Type B pancreatic cell (in vitro differentiated cells): ENCODE measurements at regions not wholly inside any gene's neighbourhood (a gene's known extent, or its start where the extent isn't known, plus 50 kb on each side); places are given as distances from the start of the nearest gene placed in this dataset.

Experiments used
- DNase-seq: peaks from one replicate; pipeline ENCODE4 v3.0.0; 2021; ENCODE audit warnings: mixed read lengths; ENCODE audit not compliant: unreplicated experiment; ENCODE audit errors: extremely low spot score
- H3K27ac Mint-ChIP-seq: 2 replicates; pipeline ENCODE4 v1.8.0; 2021; ENCODE audit warnings: mild to moderate bottlenecking, mixed read lengths
- H3K27me3 Mint-ChIP-seq: 2 replicates; pipeline ENCODE4 v1.8.0; 2021; ENCODE audit warnings: mixed read lengths
- H3K36me3 Mint-ChIP-seq: 2 replicates; pipeline ENCODE4 v1.8.0; 2021; ENCODE audit warnings: mixed read lengths
- H3K4me1 Mint-ChIP-seq: one replicate; pipeline ENCODE4 v1.8.0; 2021; ENCODE audit warnings: mixed read lengths; ENCODE audit not compliant: unreplicated experiment
- H3K4me3 Mint-ChIP-seq: 2 replicates; pipeline ENCODE4 v1.8.0; 2021; ENCODE audit warnings: mild to moderate bottlenecking, mixed read lengths
- H3K9me3 Mint-ChIP-seq: 2 replicates; pipeline ENCODE4 v1.8.0; 2021; ENCODE audit warnings: mixed read lengths
- TF ChIP-seq, protein P1 (sequence below): fragments of 200-600 bp; sonication (generic); conservative IDR thresholded peaks from 2 replicates; pipeline ENCODE4 v1.5.0; 2021; ENCODE audit warnings: antibody characterized with exemption, mild to moderate bottlenecking

- Mint-ChIP-seq H3K4me3 (no peak overlapping the region), H3K27me3 (peaks cover 5% of the 10 kb centered on the region), H3K9me3 (no peaks in the 10 kb centered on the region), H3K36me3 (no peaks in the 10 kb centered on the region), H3K4me1 (no peaks in the 10 kb centered on the region), H3K27ac (no peak overlapping the region)
- DNase-seq: no peak
- TF ChIP-seq, protein P1, sequence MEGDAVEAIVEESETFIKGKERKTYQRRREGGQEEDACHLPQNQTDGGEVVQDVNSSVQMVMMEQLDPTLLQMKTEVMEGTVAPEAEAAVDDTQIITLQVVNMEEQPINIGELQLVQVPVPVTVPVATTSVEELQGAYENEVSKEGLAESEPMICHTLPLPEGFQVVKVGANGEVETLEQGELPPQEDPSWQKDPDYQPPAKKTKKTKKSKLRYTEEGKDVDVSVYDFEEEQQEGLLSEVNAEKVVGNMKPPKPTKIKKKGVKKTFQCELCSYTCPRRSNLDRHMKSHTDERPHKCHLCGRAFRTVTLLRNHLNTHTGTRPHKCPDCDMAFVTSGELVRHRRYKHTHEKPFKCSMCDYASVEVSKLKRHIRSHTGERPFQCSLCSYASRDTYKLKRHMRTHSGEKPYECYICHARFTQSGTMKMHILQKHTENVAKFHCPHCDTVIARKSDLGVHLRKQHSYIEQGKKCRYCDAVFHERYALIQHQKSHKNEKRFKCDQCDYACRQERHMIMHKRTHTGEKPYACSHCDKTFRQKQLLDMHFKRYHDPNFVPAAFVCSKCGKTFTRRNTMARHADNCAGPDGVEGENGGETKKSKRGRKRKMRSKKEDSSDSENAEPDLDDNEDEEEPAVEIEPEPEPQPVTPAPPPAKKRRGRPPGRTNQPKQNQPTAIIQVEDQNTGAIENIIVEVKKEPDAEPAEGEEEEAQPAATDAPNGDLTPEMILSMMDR: no peak
Measured at GRCh38 chr2:172162739-172163336, 60.1 kb upstream of the DLX2 start.

GRCh38 chr2:172168917-172169346 is 66.2 kb upstream of the DLX2 start:
- no peak for DNase-seq
- Mint-ChIP-seq H3K4me3 (no peak overlapping the region), H3K9me3 (no peaks in the 10 kb centered on the region), H3K27me3 (peaks cover 39% of the 10 kb centered on the region), H3K27ac (no peak overlapping the region), H3K36me3 (no peaks in the 10 kb centered on the region), H3K4me1 (no peaks in the 10 kb centered on the region)
- TF ChIP-seq, protein P1: no peak

GRCh38 chr2:172169611-172170010 is 66.9 kb upstream of the DLX2 start:
- Mint-ChIP-seq H3K4me3 (no peak overlapping the region), H3K27ac (no peak overlapping the region), H3K4me1 (no peaks in the 10 kb centered on the region), H3K36me3 (no peaks in the 10 kb centered on the region), H3K9me3 (no peaks in the 10 kb centered on the region), H3K27me3 (peaks cover 42% of the 10 kb centered on the region)
- TF ChIP-seq, protein P1: no peak
- DNase-seq: no peak

DNA sequence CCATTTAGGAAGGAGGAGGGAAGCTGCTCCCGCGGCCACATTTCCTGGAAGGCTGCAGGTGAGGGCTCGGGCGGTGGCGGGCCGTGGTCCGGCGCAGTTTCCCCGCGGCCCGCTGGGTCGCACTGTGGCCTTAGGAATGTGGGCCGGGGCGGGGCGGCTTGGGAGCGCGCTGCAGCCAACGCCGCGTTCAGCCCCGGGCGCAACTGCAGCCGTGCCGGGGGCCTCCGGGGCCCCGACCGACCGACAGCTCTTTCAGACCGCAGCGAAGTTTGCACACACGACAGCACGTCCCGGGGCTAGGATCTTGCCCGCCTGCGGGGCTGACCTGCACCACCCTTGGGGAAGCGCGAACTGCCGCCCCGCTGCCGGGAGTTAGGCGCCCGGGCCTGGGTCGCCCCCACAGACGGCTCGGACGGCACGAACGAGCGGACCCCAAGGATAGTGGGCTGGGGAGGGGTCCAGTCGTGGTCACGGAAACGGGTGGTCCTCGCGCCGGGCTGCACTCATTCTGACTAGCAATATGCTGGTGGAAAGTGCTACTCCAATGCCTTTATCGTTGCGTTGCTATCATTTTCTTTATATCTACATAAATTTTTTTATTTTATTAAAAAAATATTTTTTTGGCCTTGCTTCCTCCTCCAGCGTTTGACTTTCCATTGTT is 69.9 kb upstream of the DLX2 start:
- no peaks in the 10 kb centered on the region for H3K4me1 Mint-ChIP-seq
- TF ChIP-seq, protein P1: peak; percentile 91
- no peaks in the 10 kb centered on the region for H3K9me3 Mint-ChIP-seq
- DNase-seq: peak; percentile 84
- peaks cover 41% of the 10 kb centered on the region for H3K27me3 Mint-ChIP-seq
- H3K4me3 Mint-ChIP-seq: peak overlapping the region; percentile 82
- H3K36me3 Mint-ChIP-seq: no peaks in the 10 kb centered on the region
- no peak overlapping the region for H3K27ac Mint-ChIP-seq

DNA sequence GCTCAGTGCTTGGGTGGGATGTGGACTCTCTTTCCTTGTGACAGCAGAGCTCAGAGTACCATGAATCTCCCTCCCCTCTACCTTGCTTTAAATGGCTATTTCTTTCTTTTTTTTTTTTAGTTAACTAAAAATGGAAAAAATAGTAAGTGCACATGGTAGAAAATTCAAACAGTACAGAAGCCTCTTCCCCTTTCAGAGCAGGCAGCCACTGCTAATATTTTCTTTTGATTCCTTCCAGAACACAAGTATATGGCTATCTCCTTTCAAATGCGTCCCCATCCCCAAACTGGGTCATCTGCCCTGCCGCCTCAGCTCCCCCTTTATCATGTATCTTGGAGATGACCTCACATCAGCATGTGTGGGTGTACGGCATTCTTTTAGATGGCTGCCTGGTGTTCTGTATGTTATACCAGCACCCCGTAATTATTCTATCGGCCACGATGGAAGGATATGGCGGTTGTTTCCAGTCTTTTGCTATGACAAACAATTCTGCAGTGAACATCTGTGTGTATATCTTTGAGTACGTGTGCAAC is 70.5 kb upstream of the DLX2 start:
- DNase-seq: no peak
- Mint-ChIP-seq H3K9me3 (no peaks in the 10 kb centered on the region), H3K36me3 (no peaks in the 10 kb centered on the region), H3K27ac (no peak overlapping the region), H3K4me1 (no peaks in the 10 kb centered on the region), H3K4me3 (peak overlapping the region; percentile 82), H3K27me3 (peaks cover 41% of the 10 kb centered on the region)
- TF ChIP-seq, protein P1: no peak
